IMR-90 (cell line): ENCODE measurements at regions not wholly inside any gene's neighbourhood (a gene's known extent, or its start where the extent isn't known, plus 50 kb on each side); places are given as distances from the start of the nearest gene placed in this dataset.
A peak's percentile ranks its signal among the peaks of the same experiment; 100 is the strongest.

Experiments
- BHLHE40 ChIP-seq: fragments of 150-350 bp; IDR thresholded peaks from 2 replicates; pipeline ENCODE4 v1.6.1; 2016; ENCODE audit warnings: mild to moderate bottlenecking, low read depth, low read length
- CEBPB ChIP-seq: IDR thresholded peaks from 2 replicates; pipeline ENCODE4 v1.6.1; 2012; ENCODE audit warnings: low read depth, low read length, improper control_type of control experiment
- CHD1 ChIP-seq: IDR thresholded peaks from 2 replicates; pipeline ENCODE4 v1.6.1; 2012; ENCODE audit warnings: low read depth, low read length, improper control_type of control experiment
- CTCF ChIP-seq: conservative IDR thresholded peaks from 2 replicates; pipeline ENCODE4 v1.5.1; 2012; ENCODE audit warnings: mild to moderate bottlenecking, low read depth, low read length, improper control_type of control experiment
- FOS ChIP-seq: fragments of 150-350 bp; IDR thresholded peaks from 2 replicates; pipeline ENCODE4 v1.6.1; 2016; ENCODE audit warnings: low read depth, low read length
- MAZ ChIP-seq: IDR thresholded peaks from 2 replicates; pipeline ENCODE4 v1.6.1; 2012; ENCODE audit warnings: low read depth, mild to moderate bottlenecking, low read length, improper control_type of control experiment, moderate library complexity, borderline replicate concordance
- MXI1 ChIP-seq: IDR thresholded peaks from 2 replicates; pipeline ENCODE4 v1.6.1; 2012; ENCODE audit warnings: low read depth, mild to moderate bottlenecking, low read length, moderate library complexity, borderline replicate concordance
- NFE2L2 ChIP-seq: fragments of 150-350 bp; IDR thresholded peaks from 2 replicates; pipeline ENCODE4 v1.6.1; 2016; ENCODE audit warnings: low read depth, mild to moderate bottlenecking, low read length
- POLR2A ChIP-seq: IDR thresholded peaks from 2 replicates; pipeline ENCODE4 v1.6.1; 2012; ENCODE audit warnings: mild to moderate bottlenecking, low read depth, low read length
- RAD21 ChIP-seq: IDR thresholded peaks from 2 replicates; pipeline ENCODE4 v1.6.1; 2012; ENCODE audit warnings: low read length, improper control_type of control experiment
- RFX5 ChIP-seq: IDR thresholded peaks from 2 replicates; pipeline ENCODE4 v1.8.0; 2012; ENCODE audit warnings: low read depth, mild to moderate bottlenecking, low read length, moderate library complexity
- TF ChIP-seq, protein P1 (sequence below): fragments of 150-350 bp; IDR thresholded peaks from 2 replicates; pipeline ENCODE4 v1.6.1; 2017; ENCODE audit warnings: mild to moderate bottlenecking, antibody characterized with exemption, low read length, low read depth
- TF ChIP-seq, protein P2 (sequence below): fragments of 150-350 bp; IDR thresholded peaks from 2 replicates; pipeline ENCODE4 v1.6.1; 2016; ENCODE audit warnings: low read depth, mild to moderate bottlenecking, low read length, moderate library complexity, borderline replicate concordance

GRCh38 chr9:91047993-91048607 lies 246.5 kb downstream of the SYK start:
- TF ChIP-seq CTCF (no peak), MAZ (no peak), POLR2A (no peak), RFX5 (no peak), RAD21 (no peak; the same call in 1 of the 2 replicates), NFE2L2 (no peak), FOS (peak; percentile 49), MXI1 (no peak), BHLHE40 (peak; percentile 19; the same call in 1 of the 2 replicates), CHD1 (no peak), CEBPB (0 out of 2 replicates have a peak, but pooled peaks have one; percentile 20)
- TF ChIP-seq, protein P1, sequence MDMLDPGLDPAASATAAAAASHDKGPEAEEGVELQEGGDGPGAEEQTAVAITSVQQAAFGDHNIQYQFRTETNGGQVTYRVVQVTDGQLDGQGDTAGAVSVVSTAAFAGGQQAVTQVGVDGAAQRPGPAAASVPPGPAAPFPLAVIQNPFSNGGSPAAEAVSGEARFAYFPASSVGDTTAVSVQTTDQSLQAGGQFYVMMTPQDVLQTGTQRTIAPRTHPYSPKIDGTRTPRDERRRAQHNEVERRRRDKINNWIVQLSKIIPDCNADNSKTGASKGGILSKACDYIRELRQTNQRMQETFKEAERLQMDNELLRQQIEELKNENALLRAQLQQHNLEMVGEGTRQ, result peak; percentile 83
- TF ChIP-seq, protein P2, sequence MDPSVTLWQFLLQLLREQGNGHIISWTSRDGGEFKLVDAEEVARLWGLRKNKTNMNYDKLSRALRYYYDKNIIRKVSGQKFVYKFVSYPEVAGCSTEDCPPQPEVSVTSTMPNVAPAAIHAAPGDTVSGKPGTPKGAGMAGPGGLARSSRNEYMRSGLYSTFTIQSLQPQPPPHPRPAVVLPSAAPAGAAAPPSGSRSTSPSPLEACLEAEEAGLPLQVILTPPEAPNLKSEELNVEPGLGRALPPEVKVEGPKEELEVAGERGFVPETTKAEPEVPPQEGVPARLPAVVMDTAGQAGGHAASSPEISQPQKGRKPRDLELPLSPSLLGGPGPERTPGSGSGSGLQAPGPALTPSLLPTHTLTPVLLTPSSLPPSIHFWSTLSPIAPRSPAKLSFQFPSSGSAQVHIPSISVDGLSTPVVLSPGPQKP, result no peak
